ENCODE measurements at regions not wholly inside any gene's neighbourhood (a gene's known extent, or its start where the extent isn't known, plus 50 kb on each side); places are given as distances from the start of the nearest gene placed in this dataset.

DNA sequence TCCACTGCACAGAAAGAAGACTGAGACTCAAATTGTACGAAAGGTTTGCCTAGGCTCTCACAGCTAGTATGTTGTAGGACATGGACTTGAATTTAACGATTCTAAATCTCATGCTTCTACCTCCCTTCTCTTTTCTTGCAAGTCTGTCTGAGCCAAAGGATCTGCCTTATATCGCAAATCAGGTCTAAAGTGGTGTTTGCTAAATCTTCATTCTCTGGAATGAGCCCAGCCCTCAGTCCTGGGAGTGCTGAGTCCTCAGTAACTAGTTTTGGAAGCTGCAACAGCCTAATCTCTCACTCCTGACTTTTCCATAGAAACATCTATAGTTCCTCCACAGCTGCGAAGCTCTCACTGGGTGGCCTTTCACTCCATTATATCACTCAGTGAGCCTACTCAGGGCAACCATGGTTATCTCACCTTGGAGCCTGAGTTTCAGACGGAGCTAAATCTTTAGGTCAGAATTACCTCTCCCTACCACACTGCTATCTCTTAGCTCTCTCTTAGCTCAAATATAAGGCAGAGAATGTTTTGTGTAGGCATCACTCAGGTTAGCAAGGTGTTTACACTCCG is 575.5 kb upstream of the C16orf82 start:
- Histone ChIP-seq H3K9ac (ENCODE audit: low read length) (no peak overlapping the region), H3K4me1 (ENCODE audit: control insufficient read depth in 1 of 2, insufficient read depth in 2 of 2, low read length in 2 of 2) (no peaks in the 10 kb centered on the region), H3K9me2 (ENCODE audit: insufficient read depth) (no peaks in the 10 kb centered on the region), H3K27ac (ENCODE audit: low read depth, low read length) (no peak overlapping the region), H3K9me3 (ENCODE audit: control insufficient read depth in 1 of 2, insufficient read depth in 1 of 2, low read depth in 1 of 2, low read length in 2 of 2) (no peaks in the 10 kb centered on the region; a peak in 1 of 4 replicates), H3K4me3 (replicated peaks in 1 of 2; ENCODE audit: low read depth in 1 of 2, low read length in 2 of 2) (no peak overlapping the region), H2AFZ (ENCODE audit: low read depth, low read length, poor library complexity, severe bottlenecking) (no peak overlapping the region), H3K79me2 (ENCODE audit: insufficient read depth, low read length) (no peaks in the 10 kb centered on the region), H3K27me3 (ENCODE audit: insufficient read depth, low read length) (no peaks in the 10 kb centered on the region), H3K4me2 (ENCODE audit: low read length) (no peak overlapping the region), H4K20me1 (ENCODE audit: insufficient read depth) (no peaks in the 10 kb centered on the region), H3K36me3 (ENCODE audit: control insufficient read depth in 1 of 2, insufficient read depth in 2 of 2, low read length in 2 of 2) (no peaks in the 10 kb centered on the region)
- ATAC-seq (no peak), DNase-seq (ENCODE audit: low read depth, low spot score) (no peak)
- intact Hi-C loops (cut with micrococcal nuclease): no loop called here
- ChIA-PET POLR2A (no interaction called here), CTCF (no interaction called here), RAD21 (ENCODE audit: low non-redundant PET in 1 of 2, low total read pairs in 2 of 2, uncharacterized antibody in 2 of 2, unreplicated experiment in 2 of 2) (no interaction called here)
- BruUV-seq (replicated peaks): no TSS peak
- TF ChIP-seq, protein P1, sequence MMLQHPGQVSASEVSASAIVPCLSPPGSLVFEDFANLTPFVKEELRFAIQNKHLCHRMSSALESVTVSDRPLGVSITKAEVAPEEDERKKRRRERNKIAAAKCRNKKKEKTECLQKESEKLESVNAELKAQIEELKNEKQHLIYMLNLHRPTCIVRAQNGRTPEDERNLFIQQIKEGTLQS (IDR thresholded peaks at IDR 0.05): no peak
- TF ChIP-seq SP1 (IDR thresholded peaks at IDR 0.05; ENCODE audit: low read depth): no peak
- TF ChIP-seq, protein P2, sequence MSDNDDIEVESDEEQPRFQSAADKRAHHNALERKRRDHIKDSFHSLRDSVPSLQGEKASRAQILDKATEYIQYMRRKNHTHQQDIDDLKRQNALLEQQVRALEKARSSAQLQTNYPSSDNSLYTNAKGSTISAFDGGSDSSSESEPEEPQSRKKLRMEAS (IDR thresholded peaks at IDR 0.05): no peak
- TF ChIP-seq EZH2 (IDR thresholded peaks at IDR 0.05): no peak
- TF ChIP-seq FOSL1 (IDR thresholded peaks at IDR 0.05; ENCODE audit: low read depth): no peak
- no peak for TF ChIP-seq TCF7L2 (IDR thresholded peaks at IDR 0.05; ENCODE audit: borderline replicate concordance, extremely low read depth, insufficient read depth, insufficient read length)
- TF ChIP-seq REST (IDR thresholded peaks at IDR 0.05; ENCODE audit: low read depth): no peak
- no peak for TF ChIP-seq SRF (IDR thresholded peaks at IDR 0.05; ENCODE audit: low read depth)
- no peak for TF ChIP-seq CBX3 (IDR thresholded peaks at IDR 0.05; ENCODE audit: low read depth)
